Endothelial cell of umbilical vein (primary cell): ENCODE measurements at regions not wholly inside any gene's neighbourhood (a gene's known extent, or its start where the extent isn't known, plus 50 kb on each side); places are given as distances from the start of the nearest gene placed in this dataset.

ENCODE experiments used
- BruUV-seq: library from RNA; stranded (reverse); fragments of 400-500 nt; replicated peaks from 2 replicates; lab custom pipeline; 2021; lab: Mats Ljungman, UMichigan
- CTCF ChIA-PET: fragments of 300-600, 350-600 bp; sonication (Branson Sonifier 250); formaldehyde crosslinking; loops from one replicate; lab custom pipeline; 2021; ENCODE audit warnings: antibody characterized with exemption, inconsistent platforms; lab: Charles Lee
- POLR2A ChIA-PET: fragments of 300-600, 350-600 bp; sonication (Branson Sonifier 250); formaldehyde crosslinking; loops from one replicate; lab custom pipeline; 2021; ENCODE audit warnings: antibody characterized with exemption, inconsistent platforms; lab: Charles Lee
- DNase-seq: peaks from one replicate; pipeline ENCODE4 v3.0.0-alpha.2; 2011; ENCODE audit warnings: low read depth, low spot score
- FAIRE-seq: peaks from 2 replicates; lab custom pipeline; 2011; peaks lifted over from hg19 to GRCh38; lab: Jason Lieb, UNC
- H2AFZ ChIP-seq: 2 replicates; pipeline ENCODE4 v1.6.0; 2012; ENCODE audit warnings: low read depth, low read length, control low read depth, inconsistent platforms
- H3K27ac ChIP-seq: 2 replicates; pipeline ENCODE4 v1.5.1; 2011; ENCODE audit warnings: low read depth, mild to moderate bottlenecking, control low read depth, low read length, moderate library complexity; ENCODE audit not compliant: insufficient read depth
- H3K27me3 ChIP-seq, 2 experiments: 2 replicates each; pipeline versions ENCODE4 v1.6.0 to v1.6.1; 2011; ENCODE audit warnings: low read length in 2 of 2, mixed read lengths in 1 of 2; ENCODE audit not compliant: control insufficient read depth in 2 of 2, insufficient read depth in 2 of 2
- H3K36me3 ChIP-seq, 2 experiments: 2 replicates in 1 of 2; 3 replicates in 1 of 2; pipeline ENCODE4 v1.5.1; 2011; ENCODE audit warnings: low read length in 2 of 2, mild to moderate bottlenecking in 1 of 2, moderate library complexity in 1 of 2; ENCODE audit not compliant: control insufficient read depth in 2 of 2, insufficient read depth in 2 of 2; ENCODE audit errors: extremely low read depth in 1 of 2
- H3K4me1 ChIP-seq: 3 replicates; pipeline ENCODE4 v1.5.1; 2011; ENCODE audit warnings: mild to moderate bottlenecking, low read length; ENCODE audit not compliant: control insufficient read depth, insufficient read depth; ENCODE audit errors: extremely low read depth
- H3K4me2 ChIP-seq: 2 replicates; pipeline ENCODE4 v1.6.1; 2011; ENCODE audit warnings: low read length, control low read depth, mixed read lengths; ENCODE audit not compliant: insufficient read depth
- H3K4me3 ChIP-seq, 3 experiments: fragments of 200-600 bp in 1 of 3; sonication (generic), shearing (Covaris generic) in 1 of 3; replicated peaks in 1 of 3; 2 replicates each; pipeline ENCODE4 v1.5.1; 2011 to 2016; ENCODE audit warnings: control low read depth in 3 of 3, low read length in 3 of 3, mild to moderate bottlenecking in 2 of 3, inconsistent platforms in 1 of 3, low read depth in 1 of 3, moderate library complexity in 1 of 3; ENCODE audit not compliant: insufficient read depth in 1 of 3
- H3K79me2 ChIP-seq: 2 replicates; pipeline ENCODE4 v1.6.0; 2012; ENCODE audit warnings: low read length, inconsistent platforms; ENCODE audit not compliant: control insufficient read depth, insufficient read depth
- H3K9ac ChIP-seq: replicated peaks from 2 replicates; pipeline ENCODE3; 2011; ENCODE audit warnings: low read length, control low read depth; ENCODE audit not compliant: insufficient read depth; ENCODE audit errors: extremely low read depth
- H3K9me1 ChIP-seq: replicated peaks from 3 replicates; pipeline ENCODE4 v1.6.0; 2011; ENCODE audit warnings: mild to moderate bottlenecking, low read length; ENCODE audit not compliant: control insufficient read depth, insufficient read depth; ENCODE audit errors: extremely low read depth
- H3K9me3 ChIP-seq: replicated peaks from 2 replicates; pipeline ENCODE4 v1.5.1; 2012; ENCODE audit warnings: low read length, inconsistent platforms; ENCODE audit not compliant: control insufficient read depth, insufficient read depth
- H4K20me1 ChIP-seq: replicated peaks from 2 replicates; pipeline ENCODE3; 2011; ENCODE audit warnings: mild to moderate bottlenecking, low read length; ENCODE audit not compliant: control insufficient read depth, insufficient read depth; ENCODE audit errors: extremely low read depth
- CTCF ChIP-seq, 2 donors: IDR thresholded peaks; 1 replicate in 1 of 2; 2 replicates in 1 of 2; pipeline ENCODE4 v1.5.1; 2011; ENCODE audit warnings: low read length in 2 of 2, mild to moderate bottlenecking in 2 of 2, moderate library complexity in 2 of 2, control low read depth in 1 of 2, inconsistent platforms in 1 of 2, low read depth in 1 of 2; ENCODE audit not compliant: insufficient read depth in 1 of 2; ENCODE audit errors: extremely low read depth in 1 of 2
- EZH2 ChIP-seq: IDR thresholded peaks from 2 replicates; pipeline ENCODE4 v1.6.1; 2012; ENCODE audit warnings: borderline replicate concordance, low read depth, mild to moderate bottlenecking, moderate library complexity, low read length, inconsistent platforms; ENCODE audit not compliant: severe bottlenecking
- FOS ChIP-seq: IDR thresholded peaks from 2 replicates; pipeline ENCODE4 v1.6.1; 2011; ENCODE audit warnings: mild to moderate bottlenecking, low read length, moderate library complexity, borderline replicate concordance; ENCODE audit not compliant: insufficient read depth
- GATA2 ChIP-seq: IDR thresholded peaks from 2 replicates; pipeline ENCODE4 v1.7.0; 2011; ENCODE audit warnings: low read depth, mild to moderate bottlenecking, moderate library complexity, mixed read lengths, low read length; ENCODE audit not compliant: insufficient read length, insufficient read depth
- JUN ChIP-seq: IDR thresholded peaks from 2 replicates; pipeline ENCODE4 v1.6.1; 2011; ENCODE audit warnings: borderline replicate concordance, low read depth; ENCODE audit not compliant: insufficient read length, insufficient read depth
- MAX ChIP-seq: IDR thresholded peaks from 2 replicates; pipeline ENCODE4 v1.6.1; 2011; ENCODE audit not compliant: insufficient read depth, insufficient read length
- MYC ChIP-seq: IDR thresholded peaks from one replicate; pipeline ENCODE4 v1.6.1; 2011; ENCODE audit warnings: mild to moderate bottlenecking, low read depth, low read length
- POLR2A ChIP-seq: IDR thresholded peaks from 2 replicates; pipeline ENCODE4 v1.6.1; 2012; ENCODE audit warnings: low read depth, mild to moderate bottlenecking, control low read depth, low read length
- POLR2AphosphoS5 ChIP-seq: IDR thresholded peaks from 2 replicates; pipeline ENCODE4 v1.6.1; 2012; ENCODE audit warnings: low read depth, mild to moderate bottlenecking, control low read depth, low read length, moderate library complexity; ENCODE audit not compliant: insufficient read depth
- dilution Hi-C: fragments of 300-500 bp; cut with MboI; formaldehyde crosslinking; loops from one replicate; pipeline ENCODE4 v1.15.0; 2019; ENCODE audit warnings: low sequenced_read_pairs; ENCODE audit not compliant: extremely low pct_ligation_motif_present
- intact Hi-C: fragments of 100-400 bp; cut with micrococcal nuclease; formaldehyde crosslinking; loops from one replicate; pipeline ENCODE4 v1.10.0; 2022

GRCh38 chr3:119091936-119092677, 53.9 kb upstream of the TEX55 start:
- no peaks in the 10 kb centered on the region for H3K27me3 ChIP-seq
- H3K4me3 ChIP-seq = no peak overlapping the region
- no TSS peak for BruUV-seq
- H3K4me2 ChIP-seq = no peak overlapping the region
- no peaks in the 10 kb centered on the region for H3K9me1 ChIP-seq
- DNase-seq (no peak), FAIRE-seq (no peak)
- no peak overlapping the region for H3K27ac ChIP-seq
- no peak overlapping the region for H2AFZ ChIP-seq
- TF ChIP-seq JUN = no peak
- TF ChIP-seq MYC = no peak
- no peak for TF ChIP-seq EZH2
- TF ChIP-seq GATA2 = no peak
- H3K36me3 ChIP-seq = no peaks in the 10 kb centered on the region
- H3K4me1 ChIP-seq = no peaks in the 10 kb centered on the region
- no peaks in the 10 kb centered on the region for H3K79me2 ChIP-seq
- no peaks in the 10 kb centered on the region for H4K20me1 ChIP-seq
- dilution Hi-C loops (no loop called here), intact Hi-C loops (no loop called here)
- H3K9ac ChIP-seq = no peak overlapping the region
- CTCF ChIA-PET = interaction anchor here (8.8 kb wide), 1 partner anchor 211 kb away, joined by 331 read pairs; no protein-coding TSS in a partner anchor
- H3K9me3 ChIP-seq = no peaks in the 10 kb centered on the region
- POLR2A ChIA-PET = no interaction called here

GRCh38 chr3:119087799-119088198, 53.2 kb upstream of the IGSF11 start:
- no peak overlapping the region for H3K27ac ChIP-seq
- H4K20me1 ChIP-seq = no peaks in the 10 kb centered on the region
- ChIA-PET CTCF (interaction anchor here (1.7 kb wide), 1 partner anchor 205 kb away, joined by 4 read pairs; no protein-coding TSS in a partner anchor), POLR2A (no interaction called here)
- H3K9ac ChIP-seq = no peak overlapping the region
- no peak for DNase-seq
- BruUV-seq = no TSS peak
- TF ChIP-seq POLR2A (no peak), GATA2 (no peak), FOS (no peak), CTCF (IDR thresholded peaks at IDR 0.05; ENCODE audit: extremely low read depth in 1 of 2, insufficient read depth in 1 of 2, low read depth in 1 of 2, low read length in 2 of 2) (no peak), JUN (no peak), MYC (no peak), POLR2AphosphoS5 (no peak), EZH2 (no peak), MAX (no peak)
- H3K27me3 ChIP-seq = no peaks in the 10 kb centered on the region
- H3K4me2 ChIP-seq = no peak overlapping the region
- no peak overlapping the region for H2AFZ ChIP-seq
- no peaks in the 10 kb centered on the region for H3K9me3 ChIP-seq
- H3K4me3 ChIP-seq = no peak overlapping the region
- no peaks in the 10 kb centered on the region for H3K9me1 ChIP-seq
- dilution Hi-C loops (no loop called here), intact Hi-C loops (no loop called here)
- no peaks in the 10 kb centered on the region for H3K79me2 ChIP-seq
- H3K36me3 ChIP-seq = no peaks in the 10 kb centered on the region
- FAIRE-seq = no peak
- H3K4me1 ChIP-seq = no peaks in the 10 kb centered on the region
